OCI-LY7 (cell line): ENCODE measurements at regions not wholly inside any gene's neighbourhood (a gene's known extent, or its start where the extent isn't known, plus 50 kb on each side); places are given as distances from the start of the nearest gene placed in this dataset.

Experiments
- CTCF ChIP-seq: fragments of 200-600 bp; sonication (generic); conservative IDR thresholded peaks from 2 replicates; pipeline ENCODE4 v1.5.1; 2014; ENCODE audit warnings: mild to moderate bottlenecking, antibody characterized with exemption, low read length, moderate library complexity, mixed read lengths
- EZH2phosphoT487 ChIP-seq: fragments of 200-600 bp; sonication (generic); IDR thresholded peaks from 2 replicates; pipeline ENCODE4 v1.6.1; 2018; ENCODE audit warnings: low read depth, borderline replicate concordance, mild to moderate bottlenecking, mixed run types, antibody characterized with exemption, low read length, moderate library complexity, mixed read lengths

GRCh38 chr16:85286066-85286831 lies 174.0 kb upstream of the CIBAR2 start:
- TF ChIP-seq CTCF (no peak), EZH2phosphoT487 (no peak)
